ENCODE measurements at regions not wholly inside any gene's neighbourhood (a gene's known extent, or its start where the extent isn't known, plus 50 kb on each side); places are given as distances from the start of the nearest gene placed in this dataset.
"Not testable (repeated sequence)": the region's sequence is repeated elsewhere in the genome, so short reads cannot be mapped to it uniquely, and the experiment has no call there.

DNA sequence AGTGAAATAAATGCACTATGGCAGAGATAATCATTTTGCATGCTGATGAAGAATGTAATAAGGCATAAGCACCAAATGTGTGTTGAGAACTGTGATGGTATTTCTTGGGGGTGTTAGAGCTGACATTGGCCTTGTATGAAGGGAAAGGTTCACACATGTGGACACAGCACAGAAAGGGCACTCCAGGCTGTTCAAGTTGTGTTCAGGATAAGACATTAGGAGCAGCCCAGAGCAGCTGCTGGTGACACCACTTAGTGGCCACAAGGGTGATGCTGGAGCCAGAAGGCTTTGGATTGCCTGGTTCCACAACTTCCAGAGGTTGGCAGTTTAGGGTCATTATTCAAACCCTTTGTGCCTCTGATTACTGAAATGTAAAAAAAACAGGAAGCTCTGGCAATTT is 155.4 kb downstream of the GOLGA6L6 start:
- no peak for TF ChIP-seq ZFX (IDR thresholded peaks at IDR 0.05; ENCODE audit: borderline replicate concordance)
- TF ChIP-seq, protein P1, sequence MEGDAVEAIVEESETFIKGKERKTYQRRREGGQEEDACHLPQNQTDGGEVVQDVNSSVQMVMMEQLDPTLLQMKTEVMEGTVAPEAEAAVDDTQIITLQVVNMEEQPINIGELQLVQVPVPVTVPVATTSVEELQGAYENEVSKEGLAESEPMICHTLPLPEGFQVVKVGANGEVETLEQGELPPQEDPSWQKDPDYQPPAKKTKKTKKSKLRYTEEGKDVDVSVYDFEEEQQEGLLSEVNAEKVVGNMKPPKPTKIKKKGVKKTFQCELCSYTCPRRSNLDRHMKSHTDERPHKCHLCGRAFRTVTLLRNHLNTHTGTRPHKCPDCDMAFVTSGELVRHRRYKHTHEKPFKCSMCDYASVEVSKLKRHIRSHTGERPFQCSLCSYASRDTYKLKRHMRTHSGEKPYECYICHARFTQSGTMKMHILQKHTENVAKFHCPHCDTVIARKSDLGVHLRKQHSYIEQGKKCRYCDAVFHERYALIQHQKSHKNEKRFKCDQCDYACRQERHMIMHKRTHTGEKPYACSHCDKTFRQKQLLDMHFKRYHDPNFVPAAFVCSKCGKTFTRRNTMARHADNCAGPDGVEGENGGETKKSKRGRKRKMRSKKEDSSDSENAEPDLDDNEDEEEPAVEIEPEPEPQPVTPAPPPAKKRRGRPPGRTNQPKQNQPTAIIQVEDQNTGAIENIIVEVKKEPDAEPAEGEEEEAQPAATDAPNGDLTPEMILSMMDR (IDR thresholded peaks at IDR 0.05) = no peak
- no peak overlapping the region for H3K27ac ChIP-seq

DNA sequence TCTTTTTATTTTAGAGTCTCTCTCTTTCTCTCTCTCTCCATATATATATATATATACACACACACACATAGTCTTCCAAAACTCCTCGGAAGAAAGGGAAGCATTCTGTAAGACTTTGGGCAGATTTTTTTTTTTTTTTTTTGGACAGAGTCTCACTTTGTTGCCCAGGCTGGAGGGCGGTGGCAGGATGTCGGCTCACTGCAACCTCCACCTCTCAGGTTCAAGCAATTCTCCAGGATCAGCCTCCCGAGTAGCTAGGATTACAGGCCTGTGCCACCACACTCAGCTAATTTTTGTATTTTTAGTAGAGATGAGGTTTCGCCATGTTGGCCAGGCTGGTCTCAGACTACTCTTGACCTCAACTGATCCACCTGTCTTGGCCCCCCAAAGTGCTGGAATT is 161.4 kb downstream of the GOLGA6L6 start:
- H3K27ac ChIP-seq = not testable (repeated sequence)

DNA sequence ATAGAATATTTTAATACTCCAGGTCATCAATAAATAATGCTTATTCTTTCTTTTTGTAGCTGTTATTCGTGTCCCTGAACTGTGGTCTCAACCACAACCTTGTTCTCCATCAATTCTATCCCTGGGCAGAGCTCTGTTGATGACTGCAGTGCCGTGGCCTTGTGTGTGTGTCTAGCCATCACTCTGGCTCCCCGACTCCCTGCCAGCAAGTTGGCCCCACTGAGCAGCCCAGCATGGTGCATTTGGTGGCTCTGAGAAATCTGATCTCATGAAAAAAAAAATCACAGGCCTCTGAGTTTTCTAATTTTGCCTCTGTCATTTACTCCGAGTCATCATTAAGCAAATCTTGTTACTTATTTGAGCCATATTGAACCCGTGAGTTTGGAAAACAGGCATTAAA is 164.7 kb downstream of the GOLGA6L6 start:
- H3K27ac ChIP-seq = no peak overlapping the region
- TF ChIP-seq, protein P1 (IDR thresholded peaks at IDR 0.05) = no peak
- TF ChIP-seq ZFX (IDR thresholded peaks at IDR 0.05; ENCODE audit: borderline replicate concordance) = no peak

DNA sequence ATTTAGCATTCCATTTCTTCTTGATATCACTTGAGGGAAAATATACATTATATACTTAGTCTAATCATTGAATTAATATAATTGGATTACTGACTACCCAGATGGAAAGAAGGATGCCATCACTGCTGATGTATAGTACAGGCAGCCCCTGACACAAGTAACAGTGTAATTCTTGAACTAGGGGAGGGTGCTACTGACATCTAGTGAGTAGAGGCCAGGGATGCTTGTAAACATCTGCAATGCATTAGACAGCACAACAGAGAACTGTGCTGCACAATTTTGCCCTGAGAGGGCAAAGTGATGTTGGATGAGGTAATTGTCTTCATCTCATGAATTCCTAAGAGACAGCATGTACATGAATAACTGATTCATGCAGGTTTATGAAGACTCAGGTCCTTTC is 169.2 kb downstream of the GOLGA6L6 start:
- not testable (repeated sequence) for H3K27ac ChIP-seq

DNA sequence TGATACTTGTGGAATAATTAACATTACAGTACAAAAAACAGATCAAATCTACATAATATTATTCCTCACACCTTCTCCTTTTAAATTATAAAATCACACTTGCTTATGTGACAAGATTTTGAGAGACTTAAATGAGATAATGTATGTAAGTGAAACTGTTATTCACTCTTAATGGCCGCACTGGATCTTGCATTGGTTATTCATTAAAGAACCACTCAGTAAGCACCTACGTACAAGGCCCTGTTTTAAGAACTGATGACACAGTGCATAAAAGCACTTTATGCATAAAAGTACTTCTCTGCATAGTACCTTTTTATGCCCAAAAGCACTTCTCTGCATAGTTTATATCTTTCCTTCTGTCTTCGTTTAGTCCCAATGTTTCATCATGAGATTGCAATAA is 172.1 kb downstream of the GOLGA6L6 start:
- TF ChIP-seq ZFX (IDR thresholded peaks at IDR 0.05; ENCODE audit: borderline replicate concordance) = no peak
- TF ChIP-seq, protein P1 (IDR thresholded peaks at IDR 0.05) = no peak
- H3K27ac ChIP-seq = no peak overlapping the region

DNA sequence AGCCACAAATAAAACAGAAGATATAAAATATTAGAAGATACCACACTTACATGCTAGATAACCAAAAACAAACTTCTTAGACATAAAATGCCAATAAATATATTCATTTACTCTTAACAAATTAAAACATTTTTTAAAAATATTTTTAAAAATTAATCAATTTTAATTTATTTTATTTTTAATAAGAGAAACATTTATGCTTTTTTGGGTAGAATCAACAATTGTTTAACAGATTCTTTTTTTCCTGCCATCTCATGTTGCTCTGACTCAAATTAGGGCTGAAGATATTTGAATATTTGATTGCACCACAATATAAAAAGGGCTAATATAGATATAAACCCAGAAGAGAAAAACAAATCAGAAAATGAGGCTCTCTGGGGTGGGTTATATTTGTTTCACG is 172.6 kb downstream of the GOLGA6L6 start:
- no peak overlapping the region for H3K27ac ChIP-seq
- TF ChIP-seq ZFX (IDR thresholded peaks at IDR 0.05; ENCODE audit: borderline replicate concordance) = no peak
- TF ChIP-seq, protein P1 (IDR thresholded peaks at IDR 0.05) = no peak

DNA sequence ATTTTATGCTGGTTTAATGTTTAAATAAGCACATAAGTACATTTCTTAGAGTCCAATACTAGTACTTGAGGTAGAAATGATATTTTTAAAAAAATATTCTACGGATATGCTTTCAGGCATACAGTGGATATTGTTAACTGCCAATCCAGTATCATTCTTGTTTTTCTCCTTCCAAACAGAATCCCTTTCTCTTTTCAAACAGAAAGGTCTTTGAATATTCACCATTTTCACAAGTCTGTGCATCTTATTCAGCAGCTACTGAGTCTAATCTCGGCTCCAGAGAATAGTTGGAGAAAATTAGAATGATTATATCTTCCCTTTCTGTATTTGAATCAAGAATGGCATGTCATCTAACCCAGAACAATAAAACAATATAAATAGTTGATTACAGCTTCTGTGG is 174.5 kb downstream of the GOLGA6L6 start:
- H3K27ac ChIP-seq = no peak overlapping the region
- TF ChIP-seq, protein P1 (IDR thresholded peaks at IDR 0.05) = no peak
- TF ChIP-seq ZFX (IDR thresholded peaks at IDR 0.05; ENCODE audit: borderline replicate concordance) = no peak

DNA sequence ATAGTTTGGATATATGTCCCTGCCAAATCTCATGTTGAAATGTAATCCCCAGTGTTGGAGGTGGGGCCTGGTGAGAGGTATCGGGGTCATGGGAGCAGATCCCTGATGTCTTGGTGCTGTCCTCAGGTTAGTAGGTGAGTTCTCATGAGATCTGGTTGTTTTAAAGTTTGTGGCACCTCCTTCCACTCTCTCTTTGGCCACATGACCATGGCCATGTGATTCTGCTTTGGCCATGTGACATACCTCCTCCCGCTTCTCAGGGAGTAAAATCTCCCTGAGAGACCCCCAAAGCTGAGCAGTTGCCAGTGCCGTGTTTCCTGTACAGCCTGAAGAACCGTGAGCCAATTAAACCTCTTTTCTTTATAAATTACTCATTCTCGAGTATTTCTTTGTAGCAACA is 178.0 kb downstream of the GOLGA6L6 start:
- H3K27ac ChIP-seq = not testable (repeated sequence)

DNA sequence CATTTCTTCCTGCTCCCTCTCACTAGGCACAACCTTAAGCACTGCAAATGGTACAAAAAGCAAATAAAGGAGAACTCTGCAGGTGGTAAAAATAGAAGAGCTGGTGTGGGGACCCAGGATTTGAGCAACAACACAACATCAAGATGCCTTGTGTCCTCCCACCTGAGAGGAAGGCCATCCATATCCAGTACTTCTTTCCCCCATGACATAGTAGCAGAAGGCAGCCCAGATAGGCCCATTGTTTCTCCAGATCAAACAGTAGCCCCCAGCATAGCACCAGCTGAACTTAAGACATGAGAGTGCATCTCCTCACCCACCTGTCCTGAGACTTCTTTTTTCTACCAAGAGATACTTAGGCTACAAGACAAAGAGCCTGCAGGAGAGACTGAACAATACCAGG is 180.5 kb downstream of the GOLGA6L6 start:
- TF ChIP-seq ZFX (IDR thresholded peaks at IDR 0.05; ENCODE audit: borderline replicate concordance) = no peak
- TF ChIP-seq, protein P1 (IDR thresholded peaks at IDR 0.05) = no peak
- no peak overlapping the region for H3K27ac ChIP-seq

Data from 22Rv1 (cell line).